HG03103 (cell line): ENCODE measurements at regions not wholly inside any gene's neighbourhood (a gene's known extent, or its start where the extent isn't known, plus 50 kb on each side); places are given as distances from the start of the nearest gene placed in this dataset.
"Not testable (repeated sequence)": the region's sequence is repeated elsewhere in the genome, so short reads cannot be mapped to it uniquely, and the experiment has no call there.

Experiments
- ATAC-seq: cut with Tn5 transposase; IDR thresholded peaks from one replicate; pipeline ENCODE4 v1.9.1; 2021; ENCODE audit warnings: low read depth; ENCODE audit not compliant: unreplicated experiment

- not testable (repeated sequence) for ATAC-seq
Measured at GRCh38 chr1:198963796-198964195, 325.0 kb downstream of the PTPRC start.

DNA sequence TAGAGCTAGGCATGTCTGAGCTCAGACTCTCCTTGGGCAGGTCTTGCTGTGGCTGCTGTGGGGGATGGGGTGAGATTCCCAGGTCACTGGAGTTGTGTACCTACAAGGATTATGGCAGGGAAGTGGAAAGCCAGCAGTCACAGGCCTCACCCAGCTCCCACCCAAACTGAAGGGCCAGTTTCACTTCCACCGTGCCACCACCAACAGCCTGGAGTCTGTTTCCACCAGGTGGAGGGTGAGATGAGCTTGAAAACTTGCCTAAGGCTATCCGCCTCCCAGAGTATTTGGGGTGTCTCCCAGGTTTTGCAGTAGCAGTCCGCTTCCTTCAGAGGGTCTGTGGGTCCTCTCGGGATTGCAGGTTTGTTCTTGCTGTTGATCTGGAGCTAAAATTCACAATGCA, 327.7 kb downstream of the PTPRC start:
- no peak for ATAC-seq

- ATAC-seq: no peak
Measured at GRCh38 chr1:198967566-198967965, 328.7 kb downstream of the PTPRC start.

GRCh38 chr1:198968866-198969265, 330.0 kb downstream of the PTPRC start:
- ATAC-seq: no peak

DNA sequence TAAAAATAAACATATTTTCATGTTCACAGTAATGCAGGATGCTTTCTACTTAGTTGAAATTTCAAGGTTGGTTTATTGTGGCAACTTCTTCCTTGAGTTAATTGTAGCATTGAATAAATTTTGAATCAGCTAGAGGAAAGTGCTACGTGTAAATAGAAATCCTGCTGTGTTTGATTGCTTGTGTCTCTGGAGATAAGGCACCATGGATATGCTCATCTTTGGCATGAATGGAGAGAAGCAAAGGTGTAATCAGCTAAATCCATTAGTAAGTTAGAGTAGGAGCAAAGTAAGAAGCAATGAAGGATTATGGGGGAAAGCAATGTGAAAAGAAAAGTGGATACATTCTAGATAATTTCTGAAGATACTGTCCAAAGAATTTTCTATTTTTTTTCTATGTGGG, 331.1 kb downstream of the PTPRC start:
- no peak for ATAC-seq

- no peak for ATAC-seq
Measured at GRCh38 chr1:198970916-198971315, 332.1 kb downstream of the PTPRC start.

GRCh38 chr1:198977909-198978308, 339.1 kb downstream of the PTPRC start:
- no peak for ATAC-seq

DNA sequence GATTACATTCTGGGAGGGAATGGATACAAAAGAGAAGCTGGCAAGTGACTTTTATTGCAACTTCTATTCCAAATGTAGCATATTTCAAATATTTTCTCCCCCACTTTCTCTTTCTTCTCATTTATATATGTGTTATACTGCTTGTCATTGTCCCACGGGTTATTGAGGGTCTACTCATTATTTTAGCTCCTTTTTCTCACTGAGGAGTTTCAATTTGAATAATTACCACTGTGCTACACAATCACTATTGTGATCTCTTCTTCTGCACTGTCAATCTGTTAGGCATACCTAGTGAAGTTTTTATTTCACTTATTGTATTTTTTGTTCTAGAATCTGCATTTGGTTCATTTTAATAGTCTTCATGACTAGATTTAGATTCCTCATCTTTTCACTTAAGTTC, 339.7 kb downstream of the PTPRC start:
- ATAC-seq: no peak

GRCh38 chr1:198986036-198986435, 347.2 kb downstream of the PTPRC start:
- no peak for ATAC-seq

GRCh38 chr1:198986442-198986841, 347.6 kb downstream of the PTPRC start:
- ATAC-seq: no peak

- ATAC-seq: no peak
Measured at GRCh38 chr1:199002661-199003060, 363.8 kb downstream of the PTPRC start.

GRCh38 chr1:199007423-199007822, 368.6 kb downstream of the PTPRC start:
- ATAC-seq: no peak

GRCh38 chr1:199009447-199009846, 370.6 kb downstream of the PTPRC start:
- ATAC-seq: no peak

DNA sequence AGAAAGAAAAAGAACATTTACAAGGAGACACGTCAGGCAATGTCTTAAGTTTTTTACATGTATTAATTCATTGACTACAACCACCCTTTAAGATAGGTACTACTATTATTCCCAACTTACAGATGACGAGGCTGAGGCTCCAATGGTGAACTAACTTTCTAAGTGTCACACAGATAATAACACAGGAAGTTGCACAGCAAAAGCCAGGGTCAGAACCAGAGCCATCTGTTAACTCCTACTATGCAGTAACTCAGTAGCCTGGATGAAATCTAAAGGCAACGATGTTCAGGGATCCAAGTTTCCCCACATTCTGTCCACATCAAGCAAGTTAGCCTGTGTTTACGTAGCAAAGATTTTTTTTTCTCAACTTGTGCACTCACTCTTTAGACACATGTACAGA, 371.7 kb downstream of the PTPRC start:
- no peak for ATAC-seq

GRCh38 chr1:199010933-199011332, 372.1 kb downstream of the PTPRC start:
- no peak for ATAC-seq

GRCh38 chr1:199015799-199016198, 377.0 kb downstream of the PTPRC start:
- ATAC-seq: no peak

GRCh38 chr1:199018471-199019135, 379.8 kb downstream of the PTPRC start:
- no peak for ATAC-seq

DNA sequence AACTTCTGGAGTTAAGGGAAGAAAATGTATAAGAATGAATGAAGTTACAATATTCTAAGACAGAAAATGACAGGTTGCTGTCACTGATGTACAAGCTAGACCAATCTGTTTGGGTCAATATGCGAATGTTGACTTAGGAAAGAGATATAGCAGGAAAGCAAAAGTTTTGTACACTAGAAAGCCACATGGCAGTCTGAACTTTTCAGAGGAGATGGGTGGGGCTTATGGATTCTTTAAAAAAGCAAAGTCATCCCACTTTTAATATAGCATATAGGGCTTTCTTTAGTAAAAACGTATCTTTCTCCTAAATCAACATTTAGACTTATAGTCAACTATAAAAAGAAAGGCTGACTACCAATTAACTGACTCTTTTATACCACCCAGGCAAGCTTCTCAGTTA, 381.2 kb downstream of the PTPRC start:
- no peak for ATAC-seq

GRCh38 chr1:199020904-199021303, 382.1 kb downstream of the PTPRC start:
- no peak for ATAC-seq

- no peak for ATAC-seq
Measured at GRCh38 chr1:199029401-199029800, 390.6 kb downstream of the PTPRC start.

DNA sequence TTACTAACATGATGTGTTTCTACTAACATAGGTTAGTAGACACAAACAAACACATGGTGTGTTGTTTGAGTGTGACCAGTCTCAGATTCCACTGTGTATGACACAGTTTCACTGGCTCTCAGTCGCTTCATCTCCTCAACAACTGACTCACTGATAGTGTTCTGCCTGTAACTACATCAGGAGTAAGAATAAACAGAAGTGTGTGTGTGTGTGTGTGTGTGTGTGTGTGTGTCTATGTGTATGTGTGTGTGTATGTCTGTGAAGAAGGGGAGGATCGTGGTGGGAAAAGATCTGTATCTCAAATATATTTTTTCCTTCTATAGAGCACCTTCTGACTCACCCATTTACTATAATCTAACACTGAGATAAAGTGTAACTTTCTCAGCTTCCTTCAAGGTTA, 391.0 kb downstream of the PTPRC start:
- ATAC-seq: no peak

- ATAC-seq: not testable (repeated sequence)
Measured at GRCh38 chr1:199030541-199030940, 391.7 kb downstream of the PTPRC start.

- ATAC-seq: not testable (repeated sequence)
Measured at GRCh38 chr1:199031170-199031569, 392.3 kb downstream of the PTPRC start.
